ENCODE measurements at regions not wholly inside any gene's neighbourhood (a gene's known extent, or its start where the extent isn't known, plus 50 kb on each side); places are given as distances from the start of the nearest gene placed in this dataset.
"Not testable (repeated sequence)": the region's sequence is repeated elsewhere in the genome, so short reads cannot be mapped to it uniquely, and the experiment has no call there.

DNA sequence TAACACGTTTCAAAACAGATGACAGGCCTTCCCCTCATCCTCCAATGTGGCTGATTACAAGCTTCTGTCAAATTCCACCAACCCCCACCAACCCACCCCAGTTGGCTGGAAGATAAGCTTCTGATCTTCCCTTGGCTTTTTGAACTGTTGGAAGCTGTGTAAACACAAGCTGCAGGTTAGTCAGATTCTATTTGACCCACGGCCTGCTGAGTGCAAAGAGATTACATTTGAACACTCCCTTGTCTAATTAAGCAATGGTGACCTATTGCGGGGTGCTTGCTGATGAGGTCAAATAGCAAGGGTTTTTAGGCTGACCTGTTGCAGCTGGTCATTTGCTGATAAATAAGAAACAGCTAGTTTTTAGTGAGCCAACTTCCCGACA lies 379.7 kb downstream of the BMP2 start:
- no peak overlapping the region for H3K27ac Mint-ChIP-seq
- H3K4me1 Mint-ChIP-seq (ENCODE audit: low read depth), result no peaks in the 10 kb centered on the region
- intact Hi-C loops (cut with micrococcal nuclease), result no loop called here
- no peaks in the 10 kb centered on the region for H3K36me3 Mint-ChIP-seq (ENCODE audit: low read depth)
- no peaks in the 10 kb centered on the region for H3K9me3 Mint-ChIP-seq
- no peak overlapping the region for H3K4me3 Mint-ChIP-seq
- H3K27me3 Mint-ChIP-seq, result no peaks in the 10 kb centered on the region

DNA sequence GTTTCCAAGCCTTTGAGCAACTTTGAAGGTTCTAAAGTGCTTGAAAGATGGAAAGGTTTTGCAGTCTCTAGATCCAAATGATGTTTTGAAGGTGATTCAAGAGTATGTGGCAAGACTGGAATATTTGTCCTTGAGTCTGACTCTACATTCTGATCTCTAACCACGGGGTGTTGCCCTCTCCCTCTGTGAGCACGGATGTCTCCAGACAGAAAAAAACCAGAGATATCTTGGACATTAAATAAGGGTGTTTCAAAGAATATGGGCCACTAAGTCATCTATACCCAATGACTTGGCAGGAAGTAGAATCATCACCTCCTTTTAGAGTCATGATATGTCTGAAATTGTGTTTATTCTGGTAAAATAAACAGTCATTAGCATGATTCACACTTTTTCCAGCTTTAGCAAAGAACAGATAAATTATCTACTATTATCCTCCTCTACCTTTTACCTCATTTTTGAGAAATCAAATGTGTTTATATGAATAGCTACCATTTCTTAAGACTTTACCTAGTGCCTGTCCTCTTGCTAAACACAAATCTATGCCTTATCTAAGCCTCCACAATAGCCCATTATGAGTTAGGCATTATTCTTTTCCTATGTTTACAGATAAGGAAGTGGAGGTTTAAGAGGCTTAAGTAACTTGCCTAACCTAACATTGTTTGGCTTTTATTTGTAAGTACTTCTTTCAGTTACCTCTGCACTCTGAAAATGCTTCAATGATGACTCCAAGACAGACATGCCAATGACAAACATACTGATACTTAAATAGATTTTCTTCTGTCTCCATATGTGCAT lies 384.4 kb downstream of the BMP2 start:
- H3K4me3 Mint-ChIP-seq, result no peak overlapping the region
- H3K4me1 Mint-ChIP-seq (ENCODE audit: low read depth), result no peaks in the 10 kb centered on the region
- no peaks in the 10 kb centered on the region for H3K9me3 Mint-ChIP-seq
- no peaks in the 10 kb centered on the region for H3K27me3 Mint-ChIP-seq
- no peak overlapping the region for H3K27ac Mint-ChIP-seq
- no peaks in the 10 kb centered on the region for H3K36me3 Mint-ChIP-seq (ENCODE audit: low read depth)
- intact Hi-C loops (cut with micrococcal nuclease), result no loop called here

- no peak overlapping the region for H3K27ac Mint-ChIP-seq
- no peaks in the 10 kb centered on the region for H3K27me3 Mint-ChIP-seq
- H3K9me3 Mint-ChIP-seq, result no peaks in the 10 kb centered on the region
- H3K4me1 Mint-ChIP-seq (ENCODE audit: low read depth), result no peaks in the 10 kb centered on the region
- no peaks in the 10 kb centered on the region for H3K36me3 Mint-ChIP-seq (ENCODE audit: low read depth)
- intact Hi-C loops (cut with micrococcal nuclease), result no loop called here
- H3K4me3 Mint-ChIP-seq, result no peak overlapping the region
Measured at GRCh38 chr20:7155282-7155681, 387.8 kb downstream of the BMP2 start.

GRCh38 chr20:7155794-7156193 lies 388.3 kb downstream of the BMP2 start:
- H3K9me3 Mint-ChIP-seq, result no peaks in the 10 kb centered on the region
- H3K27ac Mint-ChIP-seq, result no peak overlapping the region
- intact Hi-C loops (cut with micrococcal nuclease), result no loop called here
- H3K4me3 Mint-ChIP-seq, result no peak overlapping the region
- H3K36me3 Mint-ChIP-seq (ENCODE audit: low read depth), result no peaks in the 10 kb centered on the region
- no peaks in the 10 kb centered on the region for H3K27me3 Mint-ChIP-seq
- H3K4me1 Mint-ChIP-seq (ENCODE audit: low read depth), result no peaks in the 10 kb centered on the region

DNA sequence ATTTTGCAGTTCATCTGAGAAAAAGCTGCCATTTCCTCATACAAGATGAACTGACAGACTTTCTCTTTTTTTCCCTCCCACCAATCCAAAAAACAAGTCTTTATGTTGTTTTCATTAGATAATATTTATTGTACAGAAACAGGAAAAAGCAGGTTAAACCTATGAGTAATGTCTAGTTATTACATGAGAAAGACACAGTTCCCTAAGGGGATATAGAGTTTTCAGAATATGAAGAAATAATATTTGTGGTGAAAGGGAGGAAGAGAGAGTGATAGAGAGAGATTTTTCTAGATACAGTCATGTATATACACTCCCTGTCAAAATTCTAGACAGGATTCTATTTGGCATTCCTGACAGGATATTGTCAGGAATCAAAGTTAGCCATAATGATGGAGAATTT lies 392.4 kb downstream of the BMP2 start:
- Mint-ChIP-seq H3K9me3 (no peaks in the 10 kb centered on the region), H3K4me1 (ENCODE audit: low read depth) (no peaks in the 10 kb centered on the region)

GRCh38 chr20:7161690-7162089 lies 394.2 kb downstream of the BMP2 start:
- Mint-ChIP-seq H3K9me3 (no peaks in the 10 kb centered on the region), H3K4me3 (no peak overlapping the region), H3K4me1 (ENCODE audit: low read depth) (no peaks in the 10 kb centered on the region), H3K36me3 (ENCODE audit: low read depth) (no peaks in the 10 kb centered on the region), H3K27me3 (no peaks in the 10 kb centered on the region), H3K27ac (no peak overlapping the region)
- intact Hi-C loops (cut with micrococcal nuclease), result no loop called here

More for the DNA sequence above, 392.4 kb downstream of the BMP2 start:
- H3K4me3 Mint-ChIP-seq, result no peak overlapping the region
- H3K27ac Mint-ChIP-seq, result no peak overlapping the region
- no peaks in the 10 kb centered on the region for H3K27me3 Mint-ChIP-seq
- intact Hi-C loops (cut with micrococcal nuclease), result no loop called here
- no peaks in the 10 kb centered on the region for H3K36me3 Mint-ChIP-seq (ENCODE audit: low read depth)

DNA sequence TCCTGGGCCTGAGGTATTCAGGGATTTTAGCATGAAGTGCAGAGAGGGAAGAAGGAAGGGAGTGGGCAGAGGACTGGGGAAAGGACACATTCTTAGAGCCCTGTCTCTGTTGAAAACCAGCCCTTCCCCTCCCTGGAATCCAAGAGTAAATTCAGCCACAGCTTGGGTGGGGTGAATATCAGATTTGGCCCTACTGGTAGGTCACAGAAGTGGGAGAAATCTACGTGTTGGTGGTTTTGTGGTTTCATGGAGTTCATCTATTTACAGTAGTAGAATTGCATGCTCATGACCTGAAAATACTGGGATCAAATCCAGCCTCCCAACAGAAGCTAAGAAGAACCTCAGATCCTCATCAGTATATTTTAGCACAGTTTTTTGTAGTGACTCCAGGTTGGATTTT lies 404.4 kb downstream of the BMP2 start:
- Mint-ChIP-seq H3K4me3 (no peak overlapping the region), H3K9me3 (no peaks in the 10 kb centered on the region), H3K4me1 (ENCODE audit: low read depth) (no peaks in the 10 kb centered on the region), H3K27ac (no peak overlapping the region), H3K36me3 (ENCODE audit: low read depth) (no peaks in the 10 kb centered on the region), H3K27me3 (peaks cover 1% of the 10 kb centered on the region)
- intact Hi-C loops (cut with micrococcal nuclease), result no loop called here

GRCh38 chr20:7174554-7174953 lies 407.1 kb downstream of the BMP2 start:
- Mint-ChIP-seq H3K4me1 (ENCODE audit: low read depth) (no peaks in the 10 kb centered on the region), H3K36me3 (ENCODE audit: low read depth) (no peaks in the 10 kb centered on the region), H3K4me3 (no peak overlapping the region), H3K27ac (no peak overlapping the region), H3K9me3 (no peaks in the 10 kb centered on the region), H3K27me3 (peaks cover 1% of the 10 kb centered on the region)
- intact Hi-C loops (cut with micrococcal nuclease), result no loop called here

GRCh38 chr20:7175827-7176226 lies 408.3 kb downstream of the BMP2 start:
- H3K36me3 Mint-ChIP-seq (ENCODE audit: low read depth); intact Hi-C loops (cut with micrococcal nuclease); H3K27ac Mint-ChIP-seq; H3K4me3 Mint-ChIP-seq; H3K27me3 Mint-ChIP-seq; H3K4me1 Mint-ChIP-seq (ENCODE audit: low read depth); H3K9me3 Mint-ChIP-seq: not testable (repeated sequence)

DNA sequence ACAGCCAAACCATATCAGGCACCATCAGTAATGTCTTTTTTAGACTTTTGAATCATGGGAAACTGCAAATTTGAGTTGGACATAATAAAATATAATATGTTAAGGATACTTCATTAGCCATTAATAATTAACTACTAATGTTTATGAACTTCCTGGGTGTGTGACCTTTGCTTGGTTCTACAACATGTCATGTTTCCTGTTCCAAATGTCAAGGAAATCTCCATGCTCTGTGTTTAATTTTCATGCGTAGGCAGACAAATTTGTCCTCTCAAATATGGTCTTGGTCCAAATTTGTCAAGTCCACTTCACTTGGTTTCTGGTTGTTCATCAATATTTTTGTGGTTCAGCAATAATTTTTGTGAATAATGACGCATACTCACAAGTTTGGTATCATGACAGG lies 410.5 kb downstream of the BMP2 start:
- H3K36me3 Mint-ChIP-seq (ENCODE audit: low read depth), result no peaks in the 10 kb centered on the region
- H3K27ac Mint-ChIP-seq, result no peak overlapping the region
- intact Hi-C loops (cut with micrococcal nuclease), result no loop called here
- H3K27me3 Mint-ChIP-seq, result peaks cover 1% of the 10 kb centered on the region
- H3K4me1 Mint-ChIP-seq (ENCODE audit: low read depth), result no peaks in the 10 kb centered on the region
- no peak overlapping the region for H3K4me3 Mint-ChIP-seq
- H3K9me3 Mint-ChIP-seq, result peaks cover 22% of the 10 kb centered on the region

DNA sequence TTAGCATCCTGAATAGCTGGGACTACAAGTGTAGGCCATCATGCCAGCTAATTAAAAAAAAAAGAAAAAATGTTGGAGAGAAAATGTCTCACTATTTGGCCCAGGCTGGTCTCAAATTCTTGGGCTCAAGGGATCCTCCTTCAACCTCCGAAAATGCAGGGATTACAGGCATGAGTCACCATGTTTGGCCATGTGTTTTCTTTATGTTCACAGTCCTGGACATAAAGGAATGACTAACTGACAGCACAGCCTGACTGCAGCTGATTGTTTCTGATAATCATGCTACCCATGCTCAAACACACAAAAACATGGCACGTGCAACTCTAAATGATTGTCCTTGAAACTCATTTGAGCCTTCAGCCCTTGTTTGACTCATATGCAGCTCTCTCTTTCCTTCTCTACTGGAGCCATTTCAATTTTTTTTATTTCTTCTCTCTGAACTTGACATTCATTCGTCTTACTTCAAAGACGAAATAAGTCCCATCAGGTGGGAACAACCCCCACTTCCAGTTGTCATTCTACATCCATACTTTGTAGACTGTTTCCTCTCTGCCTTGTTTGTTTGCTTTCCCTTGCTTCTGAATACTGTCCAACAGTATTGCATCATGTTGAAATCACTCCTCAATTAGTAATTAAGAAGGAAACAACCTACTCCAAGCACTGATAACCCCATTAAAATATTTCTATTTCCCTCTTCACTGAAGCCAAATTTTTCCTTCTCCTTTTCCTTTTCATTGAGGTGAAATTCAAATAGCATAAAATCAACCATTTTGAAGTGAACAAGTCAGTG lies 413.0 kb downstream of the BMP2 start:
- intact Hi-C loops (cut with micrococcal nuclease), result no loop called here
- Mint-ChIP-seq H3K4me3 (no peak overlapping the region), H3K36me3 (ENCODE audit: low read depth) (no peaks in the 10 kb centered on the region)

GRCh38 chr20:7189231-7189630 lies 421.7 kb downstream of the BMP2 start:
- H3K27me3 Mint-ChIP-seq, result no peaks in the 10 kb centered on the region
- H3K36me3 Mint-ChIP-seq (ENCODE audit: low read depth), result no peaks in the 10 kb centered on the region
- H3K9me3 Mint-ChIP-seq, result peaks cover 4% of the 10 kb centered on the region
- intact Hi-C loops (cut with micrococcal nuclease), result no loop called here
- no peak overlapping the region for H3K4me3 Mint-ChIP-seq
- no peaks in the 10 kb centered on the region for H3K4me1 Mint-ChIP-seq (ENCODE audit: low read depth)
- H3K27ac Mint-ChIP-seq, result no peak overlapping the region

More for the DNA sequence above, 413.0 kb downstream of the BMP2 start:
- peaks cover 30% of the 10 kb centered on the region for H3K9me3 Mint-ChIP-seq
- H3K27me3 Mint-ChIP-seq, result peaks cover 1% of the 10 kb centered on the region
- H3K4me1 Mint-ChIP-seq (ENCODE audit: low read depth), result no peaks in the 10 kb centered on the region
- H3K27ac Mint-ChIP-seq, result no peak overlapping the region

DNA sequence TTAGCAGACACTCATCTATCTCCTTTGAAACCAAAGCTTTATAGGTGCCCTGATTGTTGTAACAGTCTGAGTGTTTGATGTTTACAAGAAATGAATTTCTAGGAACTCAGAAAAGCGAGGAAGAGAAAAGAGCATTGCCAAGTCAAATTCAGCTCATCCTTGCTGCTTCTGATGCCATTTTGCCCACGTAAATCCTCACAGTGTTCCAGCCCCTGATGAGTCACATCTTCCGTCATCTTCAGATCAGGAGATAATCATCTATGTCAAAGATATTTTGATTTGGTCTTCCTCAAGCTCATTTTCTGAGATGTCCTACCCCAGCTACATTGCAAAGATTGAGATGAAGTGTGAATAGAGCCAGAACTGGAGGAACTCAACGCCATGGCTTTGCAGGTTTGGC lies 426.2 kb downstream of the BMP2 start:
- Mint-ChIP-seq H3K27ac (no peak overlapping the region), H3K36me3 (ENCODE audit: low read depth) (no peaks in the 10 kb centered on the region), H3K27me3 (no peaks in the 10 kb centered on the region), H3K4me3 (no peak overlapping the region), H3K4me1 (ENCODE audit: low read depth) (no peaks in the 10 kb centered on the region), H3K9me3 (no peaks in the 10 kb centered on the region)
- intact Hi-C loops (cut with micrococcal nuclease), result no loop called here

DNA sequence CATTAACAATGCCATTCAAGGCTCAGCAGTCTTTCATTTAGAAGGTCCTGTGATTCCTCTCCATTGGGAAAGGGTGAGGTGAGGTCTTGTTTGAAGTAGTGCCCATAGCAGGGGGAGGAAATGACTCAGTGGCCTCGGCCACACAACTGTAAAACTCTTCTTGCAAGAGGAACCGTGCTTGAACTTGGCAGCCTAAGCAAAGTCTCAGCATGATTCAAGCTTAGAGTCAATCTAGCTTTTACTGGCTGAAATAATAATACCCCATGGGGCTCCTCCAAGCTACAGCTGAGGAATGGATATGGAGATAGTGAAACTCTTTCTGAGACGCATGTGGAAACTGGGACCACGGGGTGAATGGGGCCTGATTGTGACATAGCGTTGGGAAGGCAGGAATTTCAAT lies 428.2 kb downstream of the BMP2 start:
- Mint-ChIP-seq H3K4me1 (ENCODE audit: low read depth) (no peaks in the 10 kb centered on the region), H3K9me3 (no peaks in the 10 kb centered on the region), H3K36me3 (ENCODE audit: low read depth) (no peaks in the 10 kb centered on the region), H3K27ac (no peak overlapping the region), H3K4me3 (no peak overlapping the region), H3K27me3 (no peaks in the 10 kb centered on the region)
- intact Hi-C loops (cut with micrococcal nuclease), result no loop called here
